HG02759 (cell line): ENCODE measurements at regions not wholly inside any gene's neighbourhood (a gene's known extent, or its start where the extent isn't known, plus 50 kb on each side); places are given as distances from the start of the nearest gene placed in this dataset.

Experiments used
- ATAC-seq: cut with Tn5 transposase; IDR thresholded peaks from one replicate; pipeline ENCODE4 v1.9.1; 2021; ENCODE audit warnings: mild to moderate bottlenecking, moderate library complexity; ENCODE audit not compliant: unreplicated experiment

GRCh38 chr5:161235569-161235968 lies 311.0 kb downstream of the GABRB2 start:
- no peak for ATAC-seq

- no peak for ATAC-seq
Measured at GRCh38 chr5:161233553-161233952, 313.0 kb downstream of the GABRB2 start.

- ATAC-seq, result no peak
Measured at GRCh38 chr5:161230221-161230620, 316.3 kb downstream of the GABRB2 start.

GRCh38 chr5:161219816-161220215 lies 326.7 kb downstream of the GABRB2 start:
- no peak for ATAC-seq

GRCh38 chr5:161216877-161217276 lies 329.6 kb downstream of the GABRB2 start:
- ATAC-seq, result no peak

GRCh38 chr5:161212123-161212712 lies 334.3 kb downstream of the GABRB2 start:
- no peak for ATAC-seq

GRCh38 chr5:161201558-161201957 lies 345.0 kb downstream of the GABRB2 start:
- ATAC-seq, result no peak

GRCh38 chr5:161190778-161191177 lies 338.8 kb upstream of the ATP10B start:
- no peak for ATAC-seq

GRCh38 chr5:161190086-161190485 lies 338.1 kb upstream of the ATP10B start:
- no peak for ATAC-seq

- no peak for ATAC-seq
Measured at GRCh38 chr5:161189452-161189851, 337.4 kb upstream of the ATP10B start.

- ATAC-seq, result no peak
Measured at GRCh38 chr5:161183559-161183958, 331.5 kb upstream of the ATP10B start.

GRCh38 chr5:161176221-161176620 lies 324.2 kb upstream of the ATP10B start:
- ATAC-seq, result no peak

- no peak for ATAC-seq
Measured at GRCh38 chr5:161169776-161170175, 317.8 kb upstream of the ATP10B start.

GRCh38 chr5:161167016-161167767 lies 315.2 kb upstream of the ATP10B start:
- no peak for ATAC-seq

- no peak for ATAC-seq
Measured at GRCh38 chr5:161165998-161166660, 314.1 kb upstream of the ATP10B start.

- no peak for ATAC-seq
Measured at GRCh38 chr5:161157925-161158324, 305.9 kb upstream of the ATP10B start.

- ATAC-seq, result no peak
Measured at GRCh38 chr5:161155451-161155850, 303.4 kb upstream of the ATP10B start.

- no peak for ATAC-seq
Measured at GRCh38 chr5:161152415-161152940, 300.5 kb upstream of the ATP10B start.

GRCh38 chr5:161150441-161150988 lies 298.5 kb upstream of the ATP10B start:
- ATAC-seq, result no peak

GRCh38 chr5:161149078-161149477 lies 297.1 kb upstream of the ATP10B start:
- ATAC-seq, result no peak

- peak; percentile 66 for ATAC-seq
Measured at GRCh38 chr5:161138751-161139455, 286.9 kb upstream of the ATP10B start.
